Muscle layer of colon (tissue), 2 donors: ENCODE measurements at regions not wholly inside any gene's neighbourhood (a gene's known extent, or its start where the extent isn't known, plus 50 kb on each side); places are given as distances from the start of the nearest gene placed in this dataset.

ENCODE experiments used
- H3K27ac ChIP-seq: one replicate; pipeline ENCODE4 v1.7.0; 2013; ENCODE audit warnings: low read depth, mild to moderate bottlenecking, low read length, moderate library complexity
- H3K27me3 ChIP-seq, 2 donors: one replicate each; pipeline ENCODE4 v1.7.0; 2013; ENCODE audit warnings: low read length in 2 of 2, mild to moderate bottlenecking in 2 of 2; ENCODE audit not compliant: insufficient read depth in 2 of 2, control insufficient read depth in 1 of 2
- H3K36me3 ChIP-seq: one replicate; pipeline ENCODE4 v1.7.0; 2013; ENCODE audit warnings: mild to moderate bottlenecking, low read length; ENCODE audit not compliant: insufficient read depth
- H3K4me1 ChIP-seq: one replicate; pipeline ENCODE4 v1.7.0; 2013; ENCODE audit warnings: mild to moderate bottlenecking, low read length; ENCODE audit not compliant: insufficient read depth
- H3K4me3 ChIP-seq, 2 donors: one replicate each; pipeline ENCODE4 v1.7.0; 2013; ENCODE audit warnings: low read length in 2 of 2, low read depth in 1 of 2, mild to moderate bottlenecking in 1 of 2, moderate library complexity in 1 of 2
- H3K9ac ChIP-seq: one replicate; pipeline ENCODE4 v1.7.0; 2013; ENCODE audit warnings: low read length
- H3K9me3 ChIP-seq: one replicate; pipeline ENCODE4 v1.7.0; 2013; ENCODE audit warnings: mild to moderate bottlenecking, low read length
- donor health status: abdominal sarcoma.
- donor health status: Adenocarcinoma of cecum.

- Histone ChIP-seq H3K9ac (no peak overlapping the region), H3K4me3 (no peak overlapping the region), H3K36me3 (no peaks in the 10 kb centered on the region), H3K27me3 (no peaks in the 10 kb centered on the region), H3K9me3 (peaks cover 5% of the 10 kb centered on the region), H3K27ac (no peak overlapping the region), H3K4me1 (no peaks in the 10 kb centered on the region)
These were observed 621.9 kb downstream of the NPHP4 start for GRCh38 chr1:5370311-5370710.

GRCh38 chr1:5369223-5369622, 623.0 kb downstream of the NPHP4 start:
- H3K4me1 ChIP-seq = no peaks in the 10 kb centered on the region
- H3K9me3 ChIP-seq = peaks cover 5% of the 10 kb centered on the region
- no peaks in the 10 kb centered on the region for H3K27me3 ChIP-seq
- no peaks in the 10 kb centered on the region for H3K36me3 ChIP-seq
- no peak overlapping the region for H3K9ac ChIP-seq
- H3K27ac ChIP-seq = no peak overlapping the region
- no peak overlapping the region for H3K4me3 ChIP-seq

GRCh38 chr1:5368201-5368600, 624.0 kb downstream of the NPHP4 start:
- Histone ChIP-seq H3K4me3 (no peak overlapping the region), H3K9ac (no peak overlapping the region), H3K4me1 (no peaks in the 10 kb centered on the region), H3K27me3 (no peaks in the 10 kb centered on the region), H3K27ac (no peak overlapping the region), H3K36me3 (no peaks in the 10 kb centered on the region), H3K9me3 (peaks cover 2% of the 10 kb centered on the region)

- H3K27me3 ChIP-seq = no peaks in the 10 kb centered on the region
- H3K9ac ChIP-seq = no peak overlapping the region
- H3K4me1 ChIP-seq = no peaks in the 10 kb centered on the region
- H3K4me3 ChIP-seq = no peak overlapping the region
- no peaks in the 10 kb centered on the region for H3K36me3 ChIP-seq
- no peaks in the 10 kb centered on the region for H3K9me3 ChIP-seq
- no peak overlapping the region for H3K27ac ChIP-seq
These were observed 624.9 kb downstream of the NPHP4 start for GRCh38 chr1:5367306-5367705.

GRCh38 chr1:5365751-5366150, 626.5 kb downstream of the NPHP4 start:
- H3K4me3 ChIP-seq = no peak overlapping the region
- no peak overlapping the region for H3K27ac ChIP-seq
- no peaks in the 10 kb centered on the region for H3K9me3 ChIP-seq
- H3K4me1 ChIP-seq = no peaks in the 10 kb centered on the region
- no peaks in the 10 kb centered on the region for H3K36me3 ChIP-seq
- no peaks in the 10 kb centered on the region for H3K27me3 ChIP-seq
- H3K9ac ChIP-seq = no peak overlapping the region

GRCh38 chr1:5364591-5364990, 627.6 kb downstream of the NPHP4 start:
- Histone ChIP-seq H3K27me3 (no peaks in the 10 kb centered on the region), H3K27ac (no peak overlapping the region), H3K4me1 (no peaks in the 10 kb centered on the region), H3K9ac (no peak overlapping the region), H3K36me3 (no peaks in the 10 kb centered on the region), H3K9me3 (no peaks in the 10 kb centered on the region), H3K4me3 (no peak overlapping the region)

GRCh38 chr1:5354681-5355080, 637.5 kb downstream of the NPHP4 start:
- no peak overlapping the region for H3K4me3 ChIP-seq
- H3K27me3 ChIP-seq = no peaks in the 10 kb centered on the region
- no peaks in the 10 kb centered on the region for H3K4me1 ChIP-seq
- no peak overlapping the region for H3K9ac ChIP-seq
- no peaks in the 10 kb centered on the region for H3K36me3 ChIP-seq
- H3K9me3 ChIP-seq = peaks cover 11% of the 10 kb centered on the region
- no peak overlapping the region for H3K27ac ChIP-seq

- Histone ChIP-seq H3K4me1 (no peaks in the 10 kb centered on the region), H3K4me3 (no peak overlapping the region), H3K36me3 (no peaks in the 10 kb centered on the region)
These were observed 640.9 kb downstream of the NPHP4 start for GRCh38 chr1:5351366-5351765.

GRCh38 chr1:5349526-5349925, 642.7 kb downstream of the NPHP4 start:
- Histone ChIP-seq H3K27ac (no peak overlapping the region), H3K4me1 (no peaks in the 10 kb centered on the region), H3K9ac (no peak overlapping the region), H3K4me3 (no peak overlapping the region), H3K9me3 (no peaks in the 10 kb centered on the region), H3K36me3 (no peaks in the 10 kb centered on the region), H3K27me3 (no peaks in the 10 kb centered on the region)

More at GRCh38 chr1:5351366-5351765, 640.9 kb downstream of the NPHP4 start:
- Histone ChIP-seq H3K9me3 (peaks cover 4% of the 10 kb centered on the region), H3K27me3 (no peaks in the 10 kb centered on the region), H3K9ac (no peak overlapping the region), H3K27ac (no peak overlapping the region)

GRCh38 chr1:5348732-5349465, 643.3 kb downstream of the NPHP4 start:
- H3K27me3 ChIP-seq = no peaks in the 10 kb centered on the region
- H3K36me3 ChIP-seq = no peaks in the 10 kb centered on the region
- no peak overlapping the region for H3K9ac ChIP-seq
- H3K27ac ChIP-seq = no peak overlapping the region
- no peaks in the 10 kb centered on the region for H3K4me1 ChIP-seq
- no peaks in the 10 kb centered on the region for H3K9me3 ChIP-seq
- H3K4me3 ChIP-seq = no peak overlapping the region

- no peak overlapping the region for H3K4me3 ChIP-seq
- H3K27ac ChIP-seq = no peak overlapping the region
- no peaks in the 10 kb centered on the region for H3K27me3 ChIP-seq
- no peak overlapping the region for H3K9ac ChIP-seq
- no peaks in the 10 kb centered on the region for H3K9me3 ChIP-seq
- no peaks in the 10 kb centered on the region for H3K4me1 ChIP-seq
- H3K36me3 ChIP-seq = no peaks in the 10 kb centered on the region
These were observed 644.5 kb downstream of the NPHP4 start for GRCh38 chr1:5347726-5348125.

GRCh38 chr1:5345556-5345955, 646.7 kb downstream of the NPHP4 start:
- Histone ChIP-seq H3K27ac (no peak overlapping the region), H3K4me3 (no peak overlapping the region), H3K27me3 (no peaks in the 10 kb centered on the region), H3K36me3 (no peaks in the 10 kb centered on the region), H3K9me3 (no peaks in the 10 kb centered on the region), H3K4me1 (no peaks in the 10 kb centered on the region), H3K9ac (no peak overlapping the region)
